ENCODE measurements at regions not wholly inside any gene's neighbourhood (a gene's known extent, or its start where the extent isn't known, plus 50 kb on each side); places are given as distances from the start of the nearest gene placed in this dataset.

DNA sequence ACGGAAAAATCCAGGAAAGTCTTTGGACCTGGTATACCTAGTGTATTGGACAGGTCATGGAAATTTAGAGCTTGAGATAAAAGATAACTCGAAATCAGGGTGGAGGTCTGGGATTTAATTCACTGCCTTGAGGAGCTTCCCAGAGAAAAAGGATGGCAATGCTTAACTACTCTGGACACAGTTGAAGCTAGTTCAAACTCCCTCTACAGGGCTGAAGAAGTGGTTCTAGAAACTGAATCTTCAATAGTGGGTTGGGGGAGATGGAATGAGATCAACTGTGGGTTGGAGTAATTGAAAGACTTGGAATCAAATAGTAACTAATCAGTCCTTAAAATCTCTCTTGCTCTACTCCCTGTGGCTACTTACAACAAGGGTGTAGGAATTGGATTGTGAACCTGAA lies 600.1 kb downstream of the IRS1 start:
- DNase-seq (ENCODE audit: low spot score): no peak

DNA sequence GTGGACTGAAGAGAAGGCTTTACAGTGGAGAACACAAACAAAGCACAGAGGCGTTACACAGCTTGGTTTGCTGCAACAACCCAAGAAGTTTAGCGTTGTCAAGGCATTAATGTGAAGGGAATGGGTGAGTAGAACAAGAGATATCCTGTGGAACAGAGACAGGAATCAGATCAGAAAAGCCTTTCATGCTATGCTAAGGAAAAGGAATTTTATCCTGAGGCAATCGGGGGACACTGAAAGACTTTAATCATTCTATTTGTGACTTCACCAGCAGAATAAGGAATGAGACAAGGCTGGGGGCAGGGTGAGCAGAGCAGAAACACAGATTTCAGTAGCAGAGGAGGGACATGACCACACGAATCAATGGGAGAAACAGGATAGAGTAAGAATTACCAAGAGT lies 600.7 kb downstream of the IRS1 start:
- no peak for DNase-seq (ENCODE audit: low spot score)

DNA sequence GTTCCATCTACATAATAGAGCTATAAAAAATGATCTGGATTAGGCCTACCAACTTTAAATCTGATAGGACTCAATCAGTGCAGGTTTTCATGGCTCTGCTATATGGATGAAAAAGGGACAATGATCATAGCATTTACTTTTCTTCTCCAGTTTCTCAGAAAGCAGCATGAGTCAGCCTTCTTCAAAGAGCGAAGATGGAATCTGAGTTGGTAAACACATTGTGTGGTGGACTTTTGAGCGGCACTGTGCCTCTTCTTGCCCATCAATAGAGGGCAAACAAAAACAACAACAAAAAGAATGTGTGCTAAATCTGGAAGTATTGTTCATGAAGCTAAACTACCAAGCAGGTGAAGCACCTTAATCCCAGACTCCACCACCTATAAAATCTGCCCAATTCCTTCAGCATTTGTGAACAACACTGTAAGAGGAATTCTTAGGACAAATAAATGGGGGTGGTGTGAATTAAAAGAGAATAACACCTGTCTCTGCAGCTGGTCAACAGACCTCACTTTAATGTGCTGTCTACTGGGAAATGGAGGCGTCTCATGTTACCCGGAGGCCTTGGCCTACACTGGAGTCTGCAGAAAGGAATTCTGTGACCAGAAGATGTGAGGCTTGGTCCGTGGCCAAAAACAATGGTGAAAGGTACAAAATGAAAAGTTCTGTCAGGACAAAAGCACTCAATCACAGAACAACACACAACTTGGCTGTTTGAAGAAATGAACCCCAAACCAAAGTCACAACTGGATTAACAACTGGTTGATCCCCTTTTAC lies 609.0 kb downstream of the IRS1 start:
- DNase-seq (ENCODE audit: low spot score): no peak

DNA sequence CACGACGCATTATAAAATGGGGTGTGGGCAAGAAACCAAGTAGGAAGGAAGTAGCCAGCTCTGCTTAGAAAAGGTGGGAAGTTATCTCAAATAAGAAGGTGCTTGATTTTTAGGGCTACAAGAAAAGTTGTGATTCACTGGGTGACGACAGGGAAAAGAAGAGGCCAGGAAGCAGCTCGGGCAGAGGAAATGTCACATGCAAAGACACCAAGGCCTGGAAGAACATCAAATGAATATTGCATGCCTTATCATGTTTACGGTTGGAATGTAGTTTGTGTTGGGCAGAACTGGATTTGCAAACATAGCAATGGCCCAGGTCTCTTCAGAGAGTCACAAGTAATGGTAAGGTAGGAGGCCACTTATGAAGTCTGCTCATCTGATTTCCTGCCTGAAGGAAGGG lies 610.6 kb downstream of the IRS1 start:
- DNase-seq (ENCODE audit: low spot score): no peak

DNA sequence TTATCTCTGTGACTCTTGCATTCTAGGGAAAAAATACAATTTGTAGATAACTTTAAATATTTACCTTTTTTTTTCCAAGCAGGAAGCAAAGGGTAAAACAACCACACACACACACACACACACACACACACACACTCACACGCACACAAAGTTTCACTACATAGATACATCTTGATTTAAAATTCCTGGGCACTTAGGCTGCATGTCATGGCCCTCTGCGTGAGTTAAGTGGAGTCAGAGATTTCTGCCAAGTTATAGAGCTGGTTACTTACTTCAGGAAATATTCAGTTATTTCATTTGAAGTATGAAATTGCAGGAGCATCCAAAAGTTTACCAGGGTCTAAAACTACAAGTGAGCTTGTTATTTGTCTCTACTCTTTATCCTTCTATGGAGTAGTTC lies 612.0 kb downstream of the IRS1 start:
- DNase-seq (ENCODE audit: low spot score): no peak

DNA sequence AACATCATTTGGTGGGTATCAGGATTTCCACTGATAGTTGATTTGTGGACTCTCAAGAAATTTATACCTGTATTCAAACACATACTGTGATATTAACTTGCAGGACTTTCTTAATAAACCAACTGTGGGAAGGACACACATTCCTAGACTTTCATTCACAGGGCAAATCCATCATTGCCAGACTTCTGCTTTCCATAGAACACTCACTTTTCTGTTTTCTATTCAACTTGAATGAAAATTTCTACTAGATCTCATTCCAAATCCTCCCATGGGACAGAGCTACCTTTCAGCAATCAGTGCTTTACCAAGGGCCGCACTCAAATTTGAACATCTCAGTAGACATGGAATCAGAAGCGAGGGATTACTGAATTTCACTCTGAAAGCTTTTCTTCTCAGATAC lies 612.5 kb downstream of the IRS1 start:
- DNase-seq (ENCODE audit: low spot score): no peak

DNA sequence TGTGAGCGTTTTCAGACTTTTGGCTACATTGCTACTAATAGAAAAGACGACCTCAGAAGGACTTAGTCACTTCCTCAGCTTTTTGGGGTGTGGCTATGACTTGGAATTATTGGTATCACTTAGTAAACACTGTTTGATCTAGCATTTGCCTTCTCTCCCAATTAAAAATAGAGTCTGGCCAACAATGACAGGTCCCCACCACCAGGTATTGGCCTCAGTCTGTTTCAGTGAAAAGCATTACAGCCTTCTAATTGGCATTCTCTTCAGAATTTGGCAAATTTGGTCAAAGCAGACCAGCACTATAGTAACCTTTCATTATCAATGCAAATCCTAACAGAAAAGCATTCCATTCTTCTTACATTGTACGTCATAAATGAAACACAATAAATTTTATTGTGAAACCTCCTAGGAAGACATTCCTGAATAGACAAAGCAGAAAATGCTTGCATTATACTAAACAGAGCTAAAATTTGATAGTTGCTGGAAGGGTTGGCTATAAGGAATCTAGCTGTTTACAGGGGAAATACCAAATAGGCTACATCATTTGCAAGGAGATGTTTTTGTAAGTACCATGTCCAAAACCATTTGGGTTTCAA lies 613.9 kb downstream of the IRS1 start:
- DNase-seq (ENCODE audit: low spot score): no peak

DNA sequence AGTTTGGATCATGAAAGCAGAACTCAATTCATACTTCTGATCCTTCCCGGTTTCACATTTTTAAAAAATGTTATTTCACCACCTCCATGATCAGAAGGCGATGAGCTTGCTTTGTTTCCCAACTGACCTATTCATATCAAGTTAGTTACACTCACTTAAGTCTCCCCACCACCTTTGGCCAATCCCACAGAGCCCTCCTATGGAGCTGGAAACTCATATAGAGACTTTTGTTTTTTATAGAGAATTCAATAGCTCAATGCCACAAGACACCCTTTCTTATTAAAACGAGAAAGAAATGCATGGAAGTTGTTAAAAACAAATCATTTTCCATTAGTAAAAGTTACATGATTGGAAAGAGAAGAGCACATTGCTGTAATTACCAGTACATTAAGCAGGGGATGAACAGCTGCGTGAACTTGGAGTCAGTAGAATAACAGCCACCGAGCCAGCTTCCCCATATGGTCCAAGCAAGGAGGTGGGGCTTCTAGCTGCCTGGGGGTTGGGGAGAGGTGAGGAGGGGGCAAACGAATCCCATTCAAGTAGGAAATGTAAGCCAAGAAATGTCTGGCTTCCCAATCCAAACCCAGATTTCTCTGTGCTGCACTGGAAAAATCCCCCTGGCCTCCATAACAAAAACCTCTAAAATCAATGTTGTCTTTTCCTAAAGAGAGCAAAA lies 614.5 kb downstream of the IRS1 start:
- DNase-seq (ENCODE audit: low spot score): no peak

DNA sequence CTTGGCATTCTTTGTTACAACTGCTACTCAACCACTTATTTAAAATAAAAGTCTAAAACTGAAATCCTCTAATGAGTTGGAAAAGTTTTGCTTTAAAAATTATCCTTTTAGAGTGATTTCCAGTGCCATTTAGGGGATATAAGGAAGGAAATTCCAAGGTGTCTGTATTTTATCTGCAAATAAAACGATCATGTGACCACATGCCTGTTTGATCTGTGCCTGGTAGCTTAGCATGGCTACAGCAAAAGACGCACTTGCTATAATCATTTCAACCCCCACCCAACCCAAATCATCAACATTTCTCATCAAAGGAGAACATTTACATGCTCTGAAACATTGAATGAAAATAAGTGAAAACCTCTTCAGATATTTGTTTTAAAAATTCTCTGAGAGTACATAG lies 615.1 kb downstream of the IRS1 start:
- DNase-seq (ENCODE audit: low spot score): no peak

DNA sequence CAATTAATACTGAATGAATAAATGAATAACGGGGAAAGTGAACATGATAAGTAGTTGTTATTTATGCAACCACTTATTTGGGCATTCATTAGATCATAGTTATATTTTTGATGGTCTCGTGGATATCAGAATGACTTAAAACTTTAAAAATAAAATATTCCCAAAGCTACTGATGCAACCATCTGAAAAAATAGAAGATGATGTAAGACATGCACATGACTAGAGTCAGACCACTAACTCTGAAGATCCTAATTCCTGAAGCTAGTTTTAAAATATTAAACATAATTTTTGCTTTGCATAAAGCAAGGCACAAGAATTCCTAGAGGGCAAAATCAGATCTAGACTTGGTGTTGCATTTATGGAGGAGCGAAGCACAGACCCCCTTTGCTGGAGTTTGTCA lies 616.1 kb downstream of the IRS1 start:
- DNase-seq (ENCODE audit: low spot score): no peak

DNA sequence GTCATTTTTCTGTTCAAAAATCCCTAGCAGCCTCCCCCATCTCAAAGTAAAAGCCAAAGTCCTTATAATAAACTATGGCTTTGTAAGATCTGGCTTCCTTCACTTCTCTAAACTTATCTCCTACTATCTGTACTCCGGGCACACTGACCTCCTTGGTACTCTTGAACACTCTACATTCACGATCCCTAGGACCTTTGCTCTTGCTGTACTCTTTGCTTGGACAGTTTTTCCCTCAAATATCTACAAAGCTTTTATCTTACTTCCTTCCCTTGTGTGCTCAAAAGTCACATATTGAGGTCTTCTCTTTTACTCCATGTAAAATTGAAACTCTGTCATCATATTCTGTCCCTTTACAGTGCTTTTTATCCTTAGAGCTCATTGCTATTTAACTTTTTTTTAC lies 616.6 kb downstream of the IRS1 start:
- no peak for DNase-seq (ENCODE audit: low spot score)

DNA sequence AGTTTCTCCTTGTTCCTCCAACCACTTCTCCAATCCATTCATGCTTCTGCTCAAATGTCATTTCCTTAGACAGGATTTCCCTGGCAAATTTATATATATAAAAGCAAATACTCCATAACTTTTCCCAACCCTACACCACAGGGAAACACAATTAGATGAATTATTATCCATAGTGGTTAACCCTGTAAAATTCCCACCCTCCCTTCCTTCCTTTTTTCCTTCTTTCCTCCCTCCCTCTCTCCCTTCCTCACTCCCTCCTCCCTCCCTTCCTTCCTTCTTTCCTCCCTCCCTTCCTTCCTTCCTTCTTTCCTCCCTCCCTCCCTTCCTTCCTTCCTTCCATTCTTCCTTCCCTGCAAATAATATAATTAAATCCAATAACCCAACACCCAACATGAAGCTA lies 617.7 kb downstream of the IRS1 start:
- no peak for DNase-seq (ENCODE audit: low spot score)

DNA sequence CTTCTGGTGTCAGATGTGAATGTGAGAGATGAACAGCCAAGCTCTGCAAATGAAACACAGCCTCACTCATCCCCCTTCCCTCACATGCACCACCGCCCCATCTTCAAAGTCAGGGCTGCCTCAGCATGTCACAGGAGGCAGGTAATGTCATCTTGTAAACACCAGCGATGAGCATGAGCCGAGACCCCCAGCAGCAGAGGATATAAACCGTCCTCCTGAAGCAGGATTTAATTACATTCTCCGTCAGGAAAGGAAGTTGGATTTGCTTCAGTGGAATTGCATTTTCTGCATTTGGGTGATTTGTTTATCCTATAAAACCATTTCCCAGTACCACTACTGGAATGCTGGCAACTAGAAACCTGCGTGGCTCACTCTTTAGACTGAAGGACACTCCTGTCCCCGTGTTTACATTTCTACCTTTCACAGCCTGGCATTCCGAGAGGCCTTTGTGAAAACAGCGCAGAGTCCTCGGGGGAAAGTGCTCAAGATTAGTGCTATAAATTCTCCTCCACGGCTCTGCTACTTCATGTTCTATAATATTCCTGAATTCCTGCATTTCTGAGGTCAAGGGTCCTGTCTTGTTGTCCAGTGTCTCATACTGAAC lies 619.2 kb downstream of the IRS1 start:
- no peak for DNase-seq (ENCODE audit: low spot score)

DNA sequence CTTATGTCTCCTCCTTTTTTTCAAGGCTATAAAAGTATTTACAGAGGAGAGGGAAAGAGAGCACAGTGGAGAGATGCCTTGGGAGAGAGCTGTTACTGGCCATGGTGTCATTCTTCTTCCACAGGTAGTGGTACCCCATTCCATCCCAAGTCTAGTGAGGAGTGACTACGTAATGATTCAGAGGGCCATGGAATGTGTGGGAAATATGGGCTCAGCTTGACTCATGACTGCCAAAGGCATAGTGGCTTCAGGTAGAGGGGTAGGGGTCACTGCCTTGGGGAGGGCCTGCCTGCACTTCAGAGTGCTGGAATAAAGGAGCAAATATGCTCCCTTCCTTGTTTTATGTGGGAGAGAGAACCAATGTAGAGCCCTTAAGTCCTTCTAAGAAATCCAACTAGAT lies 620.6 kb downstream of the IRS1 start:
- DNase-seq (ENCODE audit: low spot score): no peak

DNA sequence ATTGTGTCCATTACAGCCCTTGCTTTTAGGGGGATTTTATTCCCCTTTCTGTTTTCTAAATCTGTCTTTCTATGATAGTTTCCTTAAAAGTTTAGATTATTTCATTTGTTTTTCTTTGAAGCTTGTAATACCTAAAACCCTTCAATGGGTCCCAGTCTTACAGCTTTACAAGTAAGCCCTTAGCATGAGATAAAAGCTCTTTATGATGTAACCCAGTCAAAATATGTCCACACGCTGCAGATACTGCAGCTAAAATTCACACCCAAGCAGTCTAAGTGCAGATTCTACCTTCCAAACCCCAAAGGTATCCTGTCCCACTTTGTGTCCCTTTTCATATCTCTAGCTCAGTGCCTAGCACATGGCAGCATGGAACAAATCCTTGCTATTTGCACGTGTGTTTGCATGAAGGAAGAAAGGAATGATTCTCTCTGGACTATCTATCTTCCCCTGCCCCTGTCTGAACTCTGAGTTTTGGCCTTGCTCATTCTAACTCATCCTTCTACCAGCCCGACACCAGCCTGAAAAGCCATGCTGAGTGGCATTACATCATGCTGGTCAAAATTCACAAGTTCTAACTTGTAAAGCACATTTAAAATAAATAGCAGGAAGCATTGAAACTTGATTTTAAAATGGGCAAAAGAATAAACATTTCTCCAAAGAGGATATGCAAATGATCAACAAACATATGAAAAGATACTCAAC lies 623.2 kb downstream of the IRS1 start:
- no peak for DNase-seq (ENCODE audit: low spot score)

DNA sequence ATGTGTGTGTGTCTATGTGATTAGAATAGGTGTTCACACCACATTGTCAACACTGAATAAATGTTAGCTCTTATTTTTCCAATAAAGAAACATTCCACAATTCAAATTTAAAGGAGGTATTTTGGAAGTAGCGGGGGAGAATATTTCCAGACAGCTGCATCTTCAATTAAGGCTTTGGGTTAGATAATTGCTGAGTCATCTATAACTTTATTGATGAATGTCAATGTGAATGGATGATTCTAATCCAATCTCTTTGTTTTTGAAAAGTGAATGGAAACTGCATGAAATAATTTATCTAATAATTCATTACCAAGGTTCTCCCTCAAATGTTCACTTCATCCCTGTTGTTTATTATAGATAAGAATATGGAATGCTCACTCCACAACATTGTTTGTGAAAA lies 625.2 kb downstream of the IRS1 start:
- no peak for DNase-seq (ENCODE audit: low spot score)

DNA sequence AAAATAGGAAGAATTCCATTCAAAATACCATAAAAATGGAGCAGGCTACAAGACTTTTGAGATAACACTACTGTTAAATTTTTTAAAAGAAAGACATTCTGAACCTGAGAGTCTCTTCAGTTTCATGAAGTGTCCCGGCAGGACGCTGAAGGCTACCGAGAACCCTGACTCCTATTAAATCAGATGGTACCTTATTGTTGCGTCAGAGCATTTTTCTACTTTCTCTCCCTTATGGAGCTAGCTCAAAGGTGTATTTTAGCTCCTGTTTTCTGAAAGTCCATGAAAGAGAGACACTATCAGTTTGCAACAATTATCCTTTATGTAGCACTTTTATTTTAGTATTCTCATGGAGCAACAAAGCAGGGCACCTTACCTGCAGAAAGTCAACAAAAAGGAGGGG lies 626.7 kb downstream of the IRS1 start:
- no peak for DNase-seq (ENCODE audit: low spot score)

DNA sequence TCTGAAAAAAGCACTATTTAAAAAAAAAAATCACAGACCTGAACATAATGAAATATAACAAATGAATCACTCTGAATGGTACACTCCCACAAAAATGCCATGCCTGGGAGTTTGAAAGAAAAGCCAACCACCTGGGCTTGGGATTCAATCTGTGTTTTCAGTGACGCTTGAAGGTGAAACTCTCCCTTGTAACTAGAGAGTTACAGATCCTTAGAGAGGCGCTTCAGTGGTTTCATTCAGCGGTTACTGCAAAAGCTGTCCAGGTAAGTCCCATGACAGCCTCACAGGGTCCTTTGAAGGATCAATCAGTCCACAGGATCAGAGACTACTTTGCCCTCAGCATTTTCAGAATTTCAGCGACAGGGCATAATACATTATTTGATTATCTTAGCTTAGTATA lies 627.3 kb downstream of the IRS1 start:
- DNase-seq (ENCODE audit: low spot score): no peak

DNA sequence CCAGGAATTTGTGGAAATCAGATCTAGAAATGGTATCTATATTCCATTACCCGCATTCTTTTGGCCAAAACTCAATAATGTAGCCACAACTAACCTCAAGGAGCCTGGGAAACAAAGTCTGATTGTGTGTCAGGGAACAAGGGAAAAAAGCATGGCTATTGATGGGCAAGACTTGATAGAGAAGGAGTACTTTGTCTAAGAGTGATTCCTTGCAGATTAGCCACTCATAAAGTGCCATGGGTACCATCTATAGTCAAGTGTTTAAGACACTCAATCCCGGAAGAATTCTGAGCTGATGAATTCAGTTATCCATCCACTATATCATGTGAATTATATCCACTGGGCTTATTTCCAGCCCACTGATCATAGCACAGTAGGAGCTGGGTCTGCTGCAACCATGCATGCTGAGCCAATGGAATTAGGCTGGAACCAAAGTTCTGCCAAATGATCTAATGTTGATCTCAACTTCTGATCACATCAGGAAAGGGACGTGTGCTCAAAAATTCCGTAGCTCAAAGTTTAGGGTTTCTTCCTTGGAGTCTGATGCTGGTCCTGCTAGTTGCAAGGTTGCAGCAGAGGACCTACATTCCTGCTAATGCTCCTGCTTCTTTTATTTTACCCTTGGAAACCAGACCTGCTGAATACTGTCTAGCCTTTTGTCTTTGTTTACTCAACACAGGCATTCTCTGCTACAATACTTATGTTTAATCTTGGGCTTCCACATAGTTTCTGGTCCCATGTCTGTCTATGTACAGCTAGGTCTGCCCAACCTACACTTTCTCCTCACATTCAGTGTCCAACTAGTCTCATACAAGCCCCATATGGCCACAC lies 629.7 kb downstream of the IRS1 start:
- DNase-seq (ENCODE audit: low spot score): no peak

DNA sequence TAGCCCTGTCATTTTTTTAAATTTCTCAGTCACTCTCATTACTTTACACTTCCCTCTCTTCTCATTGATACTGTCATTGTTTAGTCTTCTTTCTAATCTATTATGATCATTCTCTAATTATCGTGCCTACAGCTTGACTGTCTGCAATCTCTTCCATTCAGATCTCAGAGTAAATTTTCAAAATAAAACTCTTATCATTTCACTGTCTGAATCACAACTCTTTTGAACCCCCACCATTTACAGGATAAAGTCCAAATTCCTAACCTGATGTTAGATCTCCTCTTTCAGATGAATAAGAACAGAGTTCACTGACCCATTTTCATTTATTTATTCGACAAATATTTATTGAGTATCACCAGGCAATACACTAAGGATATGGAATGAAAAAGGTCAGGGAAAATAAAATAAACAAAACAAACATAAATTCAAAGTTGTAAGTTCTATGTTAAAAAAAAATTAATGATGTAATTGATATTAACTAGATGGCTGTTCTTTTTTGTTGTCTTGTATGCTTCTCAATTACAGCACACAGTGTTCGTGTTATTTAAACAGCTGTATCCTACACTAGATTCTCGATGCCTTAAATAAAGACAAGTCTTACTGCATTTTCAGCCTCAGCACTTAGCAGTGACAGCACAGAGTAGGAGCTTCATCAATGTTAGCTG lies 631.0 kb downstream of the IRS1 start:
- DNase-seq (ENCODE audit: low spot score): no peak

DNA sequence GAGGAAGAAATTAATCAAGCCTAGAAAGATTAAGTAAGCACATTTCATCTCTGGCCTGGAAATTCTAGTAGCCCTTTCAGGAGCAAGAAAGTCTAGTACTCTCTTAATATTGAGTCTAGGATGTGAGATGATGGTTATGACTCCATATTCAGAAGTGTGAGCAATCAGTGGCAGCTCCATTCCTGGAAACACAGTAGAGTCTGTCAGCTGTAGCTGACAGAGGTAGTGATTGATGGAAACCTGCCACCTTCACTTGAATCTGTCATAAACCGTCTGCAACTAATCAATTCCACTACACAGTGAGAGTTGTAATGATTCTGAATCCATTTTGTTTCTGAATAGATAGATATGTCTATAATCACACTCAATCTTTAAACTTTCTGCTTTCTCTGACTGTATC lies 635.1 kb downstream of the IRS1 start:
- no peak for DNase-seq (ENCODE audit: low spot score)

Data from kidney capillary endothelial cell (primary cell).